ENCODE measurements at regions not wholly inside any gene's neighbourhood (a gene's known extent, or its start where the extent isn't known, plus 50 kb on each side); places are given as distances from the start of the nearest gene placed in this dataset.

DNA sequence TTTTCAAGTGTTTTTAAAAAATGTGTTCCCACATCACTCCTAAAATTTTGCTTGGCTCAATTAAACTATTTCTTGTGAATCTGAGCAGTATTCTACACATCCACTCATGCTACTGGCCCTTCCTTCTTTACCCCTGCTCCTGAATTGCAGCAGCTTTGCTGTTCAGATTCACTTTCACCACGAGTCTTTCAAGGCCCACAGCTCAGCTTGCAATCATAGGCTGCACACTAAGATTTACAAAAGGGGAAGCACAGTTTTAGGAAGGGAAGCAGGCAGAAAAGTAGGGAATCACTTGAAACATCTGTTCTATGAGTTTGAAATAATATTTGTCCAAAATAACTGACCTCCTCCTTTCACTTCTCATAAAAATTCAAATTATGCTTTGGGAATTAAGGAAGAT, 70.9 kb upstream of the EDEM3 start:
- ChIA-PET CTCF (no interaction called here), POLR2A (no interaction called here)
- Histone ChIP-seq H3K27me3 (ENCODE audit: control insufficient read depth, insufficient read depth, low read length) (no peaks in the 10 kb centered on the region), H3K4me3 (ENCODE audit: low read depth, low read length) (no peak overlapping the region), H3K36me3 (ENCODE audit: control insufficient read depth, insufficient read depth, low read length) (peaks cover 3% of the 10 kb centered on the region)
- DNase-seq (ENCODE audit: low read depth): no peak
- TF ChIP-seq, protein P1, sequence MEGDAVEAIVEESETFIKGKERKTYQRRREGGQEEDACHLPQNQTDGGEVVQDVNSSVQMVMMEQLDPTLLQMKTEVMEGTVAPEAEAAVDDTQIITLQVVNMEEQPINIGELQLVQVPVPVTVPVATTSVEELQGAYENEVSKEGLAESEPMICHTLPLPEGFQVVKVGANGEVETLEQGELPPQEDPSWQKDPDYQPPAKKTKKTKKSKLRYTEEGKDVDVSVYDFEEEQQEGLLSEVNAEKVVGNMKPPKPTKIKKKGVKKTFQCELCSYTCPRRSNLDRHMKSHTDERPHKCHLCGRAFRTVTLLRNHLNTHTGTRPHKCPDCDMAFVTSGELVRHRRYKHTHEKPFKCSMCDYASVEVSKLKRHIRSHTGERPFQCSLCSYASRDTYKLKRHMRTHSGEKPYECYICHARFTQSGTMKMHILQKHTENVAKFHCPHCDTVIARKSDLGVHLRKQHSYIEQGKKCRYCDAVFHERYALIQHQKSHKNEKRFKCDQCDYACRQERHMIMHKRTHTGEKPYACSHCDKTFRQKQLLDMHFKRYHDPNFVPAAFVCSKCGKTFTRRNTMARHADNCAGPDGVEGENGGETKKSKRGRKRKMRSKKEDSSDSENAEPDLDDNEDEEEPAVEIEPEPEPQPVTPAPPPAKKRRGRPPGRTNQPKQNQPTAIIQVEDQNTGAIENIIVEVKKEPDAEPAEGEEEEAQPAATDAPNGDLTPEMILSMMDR (IDR thresholded peaks at IDR 0.05; ENCODE audit: insufficient read depth, low read depth, low read length): no peak

DNA sequence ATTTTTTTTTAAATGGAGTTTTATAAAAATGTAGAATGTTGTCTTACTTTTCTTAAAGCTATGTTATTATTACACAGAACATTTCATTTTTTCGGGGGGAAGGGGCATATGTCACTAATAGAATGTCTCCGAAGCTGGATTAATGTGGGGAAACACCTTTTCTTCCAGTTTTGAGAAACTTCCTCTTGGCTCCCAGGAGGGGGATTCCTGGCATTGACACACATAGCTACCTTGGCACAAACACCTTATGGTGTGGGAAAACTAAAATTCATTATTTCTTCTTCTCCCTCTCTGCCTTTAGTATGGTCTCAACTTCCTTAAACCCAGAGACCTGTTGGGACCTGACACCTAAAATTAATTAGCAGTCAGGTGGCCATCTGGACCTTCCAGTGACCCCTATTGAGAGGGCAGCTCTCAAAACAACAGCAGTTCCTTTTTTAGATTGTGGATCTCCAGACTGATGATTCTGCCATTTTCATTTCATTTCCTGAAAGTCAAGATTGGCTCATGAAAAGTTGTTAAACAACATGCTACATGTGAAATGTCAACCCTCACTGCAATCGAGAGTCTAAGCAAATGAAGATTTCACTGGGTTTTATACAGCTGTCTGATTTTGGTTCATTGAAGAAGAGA, 70.1 kb upstream of the EDEM3 start:
- ChIA-PET CTCF (interaction anchor here (1.2 kb wide), 1 partner anchor 19 kb away, joined by 3 read pairs; no protein-coding TSS in a partner anchor), POLR2A (no interaction called here)
- Histone ChIP-seq H3K36me3 (ENCODE audit: control insufficient read depth, insufficient read depth, low read length) (peaks cover 7% of the 10 kb centered on the region), H3K27me3 (ENCODE audit: control insufficient read depth, insufficient read depth, low read length) (no peaks in the 10 kb centered on the region), H3K4me3 (ENCODE audit: low read depth, low read length) (no peak overlapping the region)
- TF ChIP-seq, protein P1 (IDR thresholded peaks at IDR 0.05; ENCODE audit: insufficient read depth, low read depth, low read length): no peak
- no peak for DNase-seq (ENCODE audit: low read depth)

DNA sequence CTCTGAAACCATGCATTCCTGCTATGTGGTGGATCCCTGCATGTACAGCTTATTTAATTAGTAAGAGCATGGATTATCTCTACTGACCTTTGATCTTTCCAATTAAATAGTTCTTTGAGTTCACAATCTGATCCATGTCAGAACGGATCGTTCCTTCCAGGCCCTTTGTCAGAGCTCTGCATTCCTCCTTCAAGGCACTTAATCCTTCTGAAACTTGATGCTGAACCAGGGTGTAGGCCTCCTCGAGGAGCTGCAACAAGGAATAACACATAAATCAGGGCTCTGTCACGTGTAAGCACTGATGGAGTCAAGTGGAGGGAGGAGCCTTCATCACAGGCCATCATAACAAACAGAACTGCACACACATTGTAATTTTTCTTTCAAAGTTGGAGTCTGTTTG, 68.4 kb upstream of the EDEM3 start:
- CTCF ChIA-PET: interaction anchor here (0.9 kb wide), 1 partner anchor 153 kb away, joined by 3 read pairs; no protein-coding TSS in a partner anchor
- Histone ChIP-seq H3K36me3 (ENCODE audit: control insufficient read depth, insufficient read depth, low read length) (peaks cover 12% of the 10 kb centered on the region), H3K27me3 (ENCODE audit: control insufficient read depth, insufficient read depth, low read length) (no peaks in the 10 kb centered on the region), H3K4me3 (ENCODE audit: low read depth, low read length) (no peak overlapping the region)
- TF ChIP-seq, protein P1 (IDR thresholded peaks at IDR 0.05; ENCODE audit: insufficient read depth, low read depth, low read length): no peak
- POLR2A ChIA-PET: no interaction called here
- DNase-seq (ENCODE audit: low read depth): no peak

DNA sequence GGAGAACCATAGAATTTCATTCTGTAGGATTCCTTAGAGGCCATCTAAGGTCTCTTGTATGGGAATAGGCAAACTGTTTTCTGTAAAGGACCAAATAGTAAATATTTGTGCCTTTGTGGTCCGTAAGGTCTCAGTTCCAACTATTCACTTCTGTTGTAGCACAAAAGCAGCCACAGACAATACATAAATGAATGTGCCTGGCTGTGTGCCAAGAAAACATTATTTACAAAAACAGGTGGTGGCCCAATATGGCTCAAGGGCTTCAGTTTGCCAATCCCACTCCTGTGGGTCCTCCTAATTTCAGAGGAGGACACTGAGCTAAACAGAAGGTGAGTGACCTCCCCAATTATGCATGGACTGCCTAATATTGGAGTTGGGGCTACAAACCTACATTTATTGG, 67.6 kb upstream of the EDEM3 start:
- CTCF ChIA-PET: interaction anchor here (0.6 to 1.3 kb wide), 2 partner anchors 17 to 140 kb away, joined by 3 to 6 read pairs; no protein-coding TSS in a partner anchor
- POLR2A ChIA-PET: no interaction called here
- Histone ChIP-seq H3K27me3 (ENCODE audit: control insufficient read depth, insufficient read depth, low read length) (no peaks in the 10 kb centered on the region), H3K4me3 (ENCODE audit: low read depth, low read length) (no peak overlapping the region), H3K36me3 (ENCODE audit: control insufficient read depth, insufficient read depth, low read length) (peaks cover 12% of the 10 kb centered on the region)
- TF ChIP-seq, protein P1 (IDR thresholded peaks at IDR 0.05; ENCODE audit: insufficient read depth, low read depth, low read length): no peak
- DNase-seq (ENCODE audit: low read depth): no peak

DNA sequence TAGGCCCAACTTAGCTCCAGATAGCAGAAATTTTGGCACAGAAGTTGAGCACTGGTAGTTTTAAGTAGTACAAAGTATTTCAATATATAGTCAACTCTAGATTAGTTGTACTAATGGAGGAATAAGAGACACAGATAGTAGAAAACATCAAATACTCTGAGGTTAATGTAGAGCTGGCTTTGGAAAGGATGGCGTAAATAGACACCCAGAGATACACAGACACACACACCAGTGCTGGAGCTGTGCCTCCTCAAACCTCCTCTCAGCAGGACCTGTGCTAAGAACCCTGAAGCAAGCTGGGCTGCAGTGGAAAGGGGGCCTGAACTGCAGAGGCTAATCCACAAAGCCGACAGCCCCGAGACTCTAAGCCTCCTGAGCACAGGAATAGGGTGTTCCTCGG, 67.0 kb upstream of the EDEM3 start:
- Histone ChIP-seq H3K36me3 (ENCODE audit: control insufficient read depth, insufficient read depth, low read length) (peaks cover 12% of the 10 kb centered on the region), H3K4me3 (ENCODE audit: low read depth, low read length) (no peak overlapping the region), H3K27me3 (ENCODE audit: control insufficient read depth, insufficient read depth, low read length) (no peaks in the 10 kb centered on the region)
- CTCF ChIA-PET: interaction anchor here (0.6 to 1.3 kb wide), 2 partner anchors 16 to 141 kb away, joined by 3 to 6 read pairs; no protein-coding TSS in a partner anchor
- no peak for DNase-seq (ENCODE audit: low read depth)
- POLR2A ChIA-PET: no interaction called here
- TF ChIP-seq, protein P1 (IDR thresholded peaks at IDR 0.05; ENCODE audit: insufficient read depth, low read depth, low read length): no peak
